ENCODE measurements at regions not wholly inside any gene's neighbourhood (a gene's known extent, or its start where the extent isn't known, plus 50 kb on each side); places are given as distances from the start of the nearest gene placed in this dataset.

DNA sequence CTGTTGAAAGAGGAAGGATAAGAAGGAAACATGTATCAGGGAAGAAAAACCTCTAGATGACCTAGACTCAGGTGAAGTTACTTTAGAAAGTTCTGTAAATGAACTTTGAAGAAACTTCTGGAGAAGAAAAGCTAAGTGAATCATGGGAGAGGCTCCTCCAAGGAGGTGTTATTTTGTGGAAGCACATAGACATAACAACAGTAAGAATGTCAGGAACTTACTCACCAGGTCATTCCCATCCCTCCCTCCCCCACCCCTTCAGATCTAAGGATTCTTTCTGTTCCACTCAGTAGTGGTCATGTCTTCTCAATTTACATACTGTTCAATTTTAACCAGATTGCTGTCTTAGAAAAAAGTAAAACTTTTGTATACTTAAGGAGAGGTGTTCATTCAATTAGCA is 310.5 kb upstream of the DDX53 start:
- TF ChIP-seq SPI1 (IDR thresholded peaks at IDR 0.05; ENCODE audit: borderline replicate concordance, low read depth, low read length) = no peak
- no peak for TF ChIP-seq SNRNP70 (optimal IDR thresholded peaks at IDR 0.05; ENCODE audit: low read depth, low read length)
- TF ChIP-seq KAT8 (IDR thresholded peaks at IDR 0.05; ENCODE audit: low read depth) = no peak
- TF ChIP-seq CREB1 (IDR thresholded peaks at IDR 0.05) = no peak
- TF ChIP-seq CREB1 (CRISPR knock-in tag; IDR thresholded peaks at IDR 0.05) = no peak
- TF ChIP-seq E2F4 (CRISPR knock-in tag; IDR thresholded peaks at IDR 0.05; ENCODE audit: low read depth) = no peak
- no peak for TF ChIP-seq NRF1 (conservative IDR thresholded peaks at IDR 0.05 in 1 of 2, IDR thresholded peaks at IDR 0.05 in 1 of 2)
- TF ChIP-seq, protein P1, sequence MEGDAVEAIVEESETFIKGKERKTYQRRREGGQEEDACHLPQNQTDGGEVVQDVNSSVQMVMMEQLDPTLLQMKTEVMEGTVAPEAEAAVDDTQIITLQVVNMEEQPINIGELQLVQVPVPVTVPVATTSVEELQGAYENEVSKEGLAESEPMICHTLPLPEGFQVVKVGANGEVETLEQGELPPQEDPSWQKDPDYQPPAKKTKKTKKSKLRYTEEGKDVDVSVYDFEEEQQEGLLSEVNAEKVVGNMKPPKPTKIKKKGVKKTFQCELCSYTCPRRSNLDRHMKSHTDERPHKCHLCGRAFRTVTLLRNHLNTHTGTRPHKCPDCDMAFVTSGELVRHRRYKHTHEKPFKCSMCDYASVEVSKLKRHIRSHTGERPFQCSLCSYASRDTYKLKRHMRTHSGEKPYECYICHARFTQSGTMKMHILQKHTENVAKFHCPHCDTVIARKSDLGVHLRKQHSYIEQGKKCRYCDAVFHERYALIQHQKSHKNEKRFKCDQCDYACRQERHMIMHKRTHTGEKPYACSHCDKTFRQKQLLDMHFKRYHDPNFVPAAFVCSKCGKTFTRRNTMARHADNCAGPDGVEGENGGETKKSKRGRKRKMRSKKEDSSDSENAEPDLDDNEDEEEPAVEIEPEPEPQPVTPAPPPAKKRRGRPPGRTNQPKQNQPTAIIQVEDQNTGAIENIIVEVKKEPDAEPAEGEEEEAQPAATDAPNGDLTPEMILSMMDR (IDR thresholded peaks at IDR 0.05 in 2 of 3, conservative IDR thresholded peaks at IDR 0.05 in 1 of 3; ENCODE audit: insufficient read depth in 2 of 3, low read depth in 1 of 3, low read length in 3 of 3) = no peak
- TF ChIP-seq FOXA1 (IDR thresholded peaks at IDR 0.05; ENCODE audit: borderline replicate concordance) = no peak
- no peak for TF ChIP-seq GABPA (tag; conservative IDR thresholded peaks at IDR 0.05; ENCODE audit: low read depth)
